Sigmoid colon (tissue), 6 donors: ENCODE measurements at regions not wholly inside any gene's neighbourhood (a gene's known extent, or its start where the extent isn't known, plus 50 kb on each side); places are given as distances from the start of the nearest gene placed in this dataset.
"Not testable (repeated sequence)": the region's sequence is repeated elsewhere in the genome, so short reads cannot be mapped to it uniquely, and the experiment has no call there.

Source experiments
- DNase-seq: peaks from one replicate; pipeline ENCODE4 v3.0.0-alpha.2; 2019
- H3K27ac ChIP-seq, 4 donors: fragments of 200-600 bp; sonication (generic); one replicate each; pipeline ENCODE4 v1.5.1; 2016 to 2019; ENCODE audit warnings: mild to moderate bottlenecking in 1 of 4
- H3K27me3 ChIP-seq, 3 donors: fragments of 200-600 bp; sonication (generic); one replicate each; pipeline ENCODE4 v1.5.1; 2019; ENCODE audit warnings: mild to moderate bottlenecking in 1 of 3
- H3K36me3 ChIP-seq, 4 donors: fragments of 200-600 bp; sonication (generic); one replicate each; pipeline ENCODE4 v1.5.1; 2016 to 2019
- H3K4me1 ChIP-seq, 4 donors: fragments of 200-600 bp; sonication (generic); one replicate each; pipeline ENCODE4 v1.5.1; 2017 to 2019
- H3K4me3 ChIP-seq, 4 donors: fragments of 200-600 bp; sonication (generic); one replicate each; pipeline ENCODE4 v1.5.1; 2017 to 2019; ENCODE audit warnings: mild to moderate bottlenecking in 2 of 4, moderate library complexity in 1 of 4
- H3K9me3 ChIP-seq, 4 donors: fragments of 200-600 bp in 3 of 4; sonication (generic) in 3 of 4; one replicate each; pipeline versions ENCODE4 v1.5.1 to v1.6.1; 2013 to 2019
- CTCF ChIP-seq, 4 experiments: fragments of 450-650 bp in 3 of 4; fragments of 200-600 bp in 1 of 4; IDR thresholded peaks; one replicate each; pipeline ENCODE4 v1.5.1; 2016 to 2019; ENCODE audit warnings: antibody characterized with exemption in 4 of 4, mild to moderate bottlenecking in 3 of 4, moderate library complexity in 2 of 4
- EP300 ChIP-seq, 4 donors: sonication (generic); formaldehyde crosslinking; IDR thresholded peaks; one replicate each; pipeline ENCODE4 v1.6.1; 2017; ENCODE audit warnings: antibody characterized with exemption in 4 of 4
- POLR2A ChIP-seq, 2 donors: fragments of 450-650 bp; IDR thresholded peaks; one replicate each; pipeline ENCODE4 v1.6.1; 2016; ENCODE audit warnings: antibody characterized with exemption in 2 of 2, mild to moderate bottlenecking in 2 of 2, moderate library complexity in 2 of 2
- POLR2AphosphoS5 ChIP-seq, 4 donors: sonication (generic); formaldehyde crosslinking; IDR thresholded peaks; one replicate each; pipeline ENCODE4 v1.6.1; 2017; ENCODE audit warnings: antibody characterized with exemption in 4 of 4
- WGBS, 2 donors: extraction: QIAGEN DNeasy Blood & Tissue Kit; methylation state at CpG; one replicate each; pipeline ENCODE4 v1.1.7; 2013; 5-methylcytosine and 5-hydroxymethylcytosine counted together
- intact Hi-C: fragments of 100-400 bp; cut with DNase I; formaldehyde crosslinking; loops from one replicate; pipeline ENCODE4 v1.15.1; 2023
- donor health status: healthy with polysubstance abuse.
- donor health status: healthy.

GRCh38 chr15:77875066-77875721 is 202.3 kb downstream of the TBC1D2B start:
- H3K27me3 ChIP-seq, intact Hi-C loops, H3K4me3 ChIP-seq, DNase-seq, H3K27ac ChIP-seq, H3K36me3 ChIP-seq, H3K9me3 ChIP-seq, H3K4me1 ChIP-seq: not testable (repeated sequence)
- WGBS, 2 donors, result 33 to 45% methylated on average over 13 of the region's 13 CpGs
- TF ChIP-seq CTCF (IDR thresholded peaks at IDR 0.05), result peak in 1 of 4 experiments; percentile 22

GRCh38 chr15:77874063-77874462 is 203.4 kb downstream of the TBC1D2B start:
- Histone ChIP-seq H3K4me3 (no peak overlapping the region), H3K4me1 (no peaks in the 10 kb centered on the region), H3K27ac (no peak overlapping the region), H3K27me3 (no peaks in the 10 kb centered on the region), H3K36me3 (no peaks in the 10 kb centered on the region), H3K9me3 (no peaks in the 10 kb centered on the region)
- 72 to 85% methylated on average over 4 of the region's 4 CpGs for WGBS, 2 donors
- intact Hi-C loops, result no loop called here
- TF ChIP-seq EP300 (IDR thresholded peaks at IDR 0.05), result no peak
- no peak for TF ChIP-seq CTCF (IDR thresholded peaks at IDR 0.05)
- TF ChIP-seq POLR2AphosphoS5 (IDR thresholded peaks at IDR 0.05), result no peak
- no peak for TF ChIP-seq POLR2A (IDR thresholded peaks at IDR 0.05)
- DNase-seq, result no peak

GRCh38 chr15:77872521-77873425 is 204.7 kb downstream of the TBC1D2B start:
- H3K27me3 ChIP-seq, H3K4me1 ChIP-seq, H3K9me3 ChIP-seq, DNase-seq, H3K27ac ChIP-seq, intact Hi-C loops, H3K4me3 ChIP-seq, H3K36me3 ChIP-seq: not testable (repeated sequence)
- WGBS, 2 donors, result 82 to 87% methylated on average over 18 of the region's 18 CpGs

- no peaks in the 10 kb centered on the region for H3K36me3 ChIP-seq
- no peak for TF ChIP-seq CTCF (IDR thresholded peaks at IDR 0.05)
- TF ChIP-seq POLR2A (IDR thresholded peaks at IDR 0.05), result no peak
- no peak for TF ChIP-seq POLR2AphosphoS5 (IDR thresholded peaks at IDR 0.05)
- TF ChIP-seq EP300 (IDR thresholded peaks at IDR 0.05), result no peak
- H3K4me3 ChIP-seq, result no peak overlapping the region
- no peak overlapping the region for H3K27ac ChIP-seq
- H3K9me3 ChIP-seq, result no peaks in the 10 kb centered on the region
- WGBS, 2 donors, result 76 to 86% methylated on average over 11 of the region's 11 CpGs
- H3K27me3 ChIP-seq, result no peaks in the 10 kb centered on the region
- no peaks in the 10 kb centered on the region for H3K4me1 ChIP-seq
- intact Hi-C loops, result no loop called here
- DNase-seq, result no peak
Measured at GRCh38 chr15:77871852-77872371, 205.6 kb downstream of the TBC1D2B start.

GRCh38 chr15:77870195-77871065 is 207.1 kb downstream of the TBC1D2B start:
- Histone ChIP-seq H3K4me1 (no peaks in the 10 kb centered on the region), H3K36me3 (no peaks in the 10 kb centered on the region), H3K27ac (no peak overlapping the region), H3K9me3 (no peaks in the 10 kb centered on the region), H3K27me3 (no peaks in the 10 kb centered on the region), H3K4me3 (no peak overlapping the region)
- TF ChIP-seq CTCF (IDR thresholded peaks at IDR 0.05) (peak; percentile 10 to 85 (median 82)), POLR2AphosphoS5 (IDR thresholded peaks at IDR 0.05) (no peak)
- WGBS, 2 donors, result 23 to 37% methylated on average over 21 of the region's 21 CpGs
- peak; percentile 68 for DNase-seq
- intact Hi-C loops, result no loop called here
